ENCODE measurements at regions not wholly inside any gene's neighbourhood (a gene's known extent, or its start where the extent isn't known, plus 50 kb on each side); places are given as distances from the start of the nearest gene placed in this dataset.

GRCh38 chr2:187263675-187264560 is 184.1 kb downstream of the CALCRL start:
- TF ChIP-seq SP1 (IDR thresholded peaks at IDR 0.05) (no peak), CTBP1 (IDR thresholded peaks at IDR 0.05; ENCODE audit: borderline replicate concordance) (no peak), L3MBTL2 (conservative IDR thresholded peaks at IDR 0.05) (no peak), FOXK2 (IDR thresholded peaks at IDR 0.05) (no peak), ARNT (IDR thresholded peaks at IDR 0.05) (no peak), HDGF (IDR thresholded peaks at IDR 0.05; ENCODE audit: borderline replicate concordance) (no peak), SUZ12 (IDR thresholded peaks at IDR 0.05) (no peak), BHLHE40 (IDR thresholded peaks at IDR 0.05; ENCODE audit: borderline replicate concordance) (no peak)
- TF ChIP-seq, protein P1, sequence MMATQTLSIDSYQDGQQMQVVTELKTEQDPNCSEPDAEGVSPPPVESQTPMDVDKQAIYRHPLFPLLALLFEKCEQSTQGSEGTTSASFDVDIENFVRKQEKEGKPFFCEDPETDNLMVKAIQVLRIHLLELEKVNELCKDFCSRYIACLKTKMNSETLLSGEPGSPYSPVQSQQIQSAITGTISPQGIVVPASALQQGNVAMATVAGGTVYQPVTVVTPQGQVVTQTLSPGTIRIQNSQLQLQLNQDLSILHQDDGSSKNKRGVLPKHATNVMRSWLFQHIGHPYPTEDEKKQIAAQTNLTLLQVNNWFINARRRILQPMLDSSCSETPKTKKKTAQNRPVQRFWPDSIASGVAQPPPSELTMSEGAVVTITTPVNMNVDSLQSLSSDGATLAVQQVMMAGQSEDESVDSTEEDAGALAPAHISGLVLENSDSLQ (IDR thresholded peaks at IDR 0.05), result no peak
